Fibroblast of lung (primary cell): ENCODE measurements at regions not wholly inside any gene's neighbourhood (a gene's known extent, or its start where the extent isn't known, plus 50 kb on each side); places are given as distances from the start of the nearest gene placed in this dataset.

Experiments
- DNase-seq, 2 donors: peaks; one replicate each; pipeline versions ENCODE4 v3.0.0 to v3.0.0-alpha.2; 2010; ENCODE audit warnings: low read depth in 2 of 2
- H2AFZ ChIP-seq: 2 replicates; pipeline ENCODE4 v1.5.1; 2012; ENCODE audit warnings: low read length, control low read depth, inconsistent platforms
- H3K27ac ChIP-seq: 2 replicates; pipeline ENCODE4 v1.5.1; 2011; ENCODE audit warnings: low read length, control low read depth; ENCODE audit not compliant: insufficient read depth
- H3K27me3 ChIP-seq: 2 replicates; pipeline ENCODE4 v1.5.1; 2011; ENCODE audit warnings: mild to moderate bottlenecking, low read length; ENCODE audit not compliant: control insufficient read depth, insufficient read depth
- H3K36me3 ChIP-seq: 2 replicates; pipeline ENCODE4 v1.5.1; 2011; ENCODE audit warnings: low read length; ENCODE audit not compliant: control insufficient read depth, insufficient read depth
- H3K4me1 ChIP-seq: 2 replicates; pipeline ENCODE4 v1.5.1; 2011; ENCODE audit warnings: low read length; ENCODE audit not compliant: control insufficient read depth, insufficient read depth; ENCODE audit errors: extremely low read depth
- H3K4me2 ChIP-seq: 2 replicates; pipeline ENCODE4 v1.5.1; 2011; ENCODE audit warnings: low read length, control low read depth; ENCODE audit not compliant: insufficient read depth; ENCODE audit errors: extremely low read depth
- H3K4me3 ChIP-seq, 4 experiments: fragments of 200-600 bp in 1 of 4; sonication (generic) in 1 of 4; replicated peaks in 1 of 4; 2 replicates each; pipeline ENCODE4 v1.5.1; 2011 to 2016; ENCODE audit warnings: low read length in 4 of 4, low read depth in 3 of 4, mild to moderate bottlenecking in 3 of 4, control low read depth in 2 of 4, inconsistent platforms in 1 of 4, mixed read lengths in 1 of 4; ENCODE audit not compliant: insufficient read depth in 1 of 4; ENCODE audit errors: control extremely low read depth in 1 of 4
- H3K79me2 ChIP-seq: 2 replicates; pipeline ENCODE4 v1.5.1; 2012; ENCODE audit warnings: mild to moderate bottlenecking, low read length, inconsistent platforms; ENCODE audit not compliant: control insufficient read depth, insufficient read depth
- H3K9ac ChIP-seq: 2 replicates; pipeline ENCODE4 v1.5.1; 2011; ENCODE audit warnings: mild to moderate bottlenecking, low read length, control low read depth; ENCODE audit not compliant: insufficient read depth
- H3K9me3 ChIP-seq: 2 replicates; pipeline ENCODE4 v1.5.1; 2012; ENCODE audit warnings: low read depth, low read length; ENCODE audit not compliant: control insufficient read depth, insufficient read depth
- H4K20me1 ChIP-seq: 2 replicates; pipeline ENCODE4 v1.5.1; 2011; ENCODE audit warnings: low read length; ENCODE audit not compliant: control insufficient read depth, insufficient read depth; ENCODE audit errors: extremely low read depth
- EZH2 ChIP-seq: IDR thresholded peaks from 2 replicates; pipeline ENCODE4 v1.5.1; 2012; ENCODE audit warnings: low read length, control low read depth, mild to moderate bottlenecking; ENCODE audit errors: missing control alignments
- TF ChIP-seq, protein P1 (sequence below), 2 donors: IDR thresholded peaks in 1 of 2; conservative IDR thresholded peaks in 1 of 2; 1 replicate in 1 of 2; 2 replicates in 1 of 2; pipeline ENCODE4 v1.5.1; 2011 to 2012; ENCODE audit warnings: low read length in 2 of 2, control low read depth in 1 of 2, inconsistent platforms in 1 of 2, low read depth in 1 of 2, mild to moderate bottlenecking in 1 of 2

DNA sequence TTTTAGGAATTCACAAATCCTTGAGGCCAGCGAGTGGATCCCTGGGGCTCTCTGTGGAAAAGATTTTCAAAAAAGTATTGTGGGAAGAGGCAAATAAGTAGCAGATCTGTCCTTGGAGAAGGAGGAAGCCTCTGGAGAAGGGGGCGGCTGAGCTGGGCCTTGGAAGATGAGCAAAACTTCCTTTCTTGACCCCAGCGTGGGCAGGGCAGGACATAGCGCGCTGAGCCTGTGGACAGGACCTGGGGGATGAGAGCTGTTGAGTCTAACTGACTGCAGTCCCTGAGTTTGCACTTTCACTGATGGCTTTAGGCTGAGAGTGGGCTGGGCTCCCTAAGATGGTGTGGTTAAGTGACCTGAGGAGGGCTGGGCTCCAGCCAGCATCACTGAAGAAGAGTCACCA is 170.2 kb upstream of the GALNT2 start:
- H3K27ac ChIP-seq: no peak overlapping the region
- H3K27me3 ChIP-seq: no peaks in the 10 kb centered on the region
- no peak overlapping the region for H3K4me2 ChIP-seq
- H4K20me1 ChIP-seq: no peaks in the 10 kb centered on the region
- H3K9ac ChIP-seq: no peak overlapping the region
- no peak overlapping the region for H3K4me3 ChIP-seq
- H2AFZ ChIP-seq: no peak overlapping the region
- no peaks in the 10 kb centered on the region for H3K36me3 ChIP-seq
- no peaks in the 10 kb centered on the region for H3K4me1 ChIP-seq
- H3K79me2 ChIP-seq: no peaks in the 10 kb centered on the region
- H3K9me3 ChIP-seq: no peaks in the 10 kb centered on the region
- DNase-seq: no peak
- TF ChIP-seq EZH2: no peak
- TF ChIP-seq, protein P1, sequence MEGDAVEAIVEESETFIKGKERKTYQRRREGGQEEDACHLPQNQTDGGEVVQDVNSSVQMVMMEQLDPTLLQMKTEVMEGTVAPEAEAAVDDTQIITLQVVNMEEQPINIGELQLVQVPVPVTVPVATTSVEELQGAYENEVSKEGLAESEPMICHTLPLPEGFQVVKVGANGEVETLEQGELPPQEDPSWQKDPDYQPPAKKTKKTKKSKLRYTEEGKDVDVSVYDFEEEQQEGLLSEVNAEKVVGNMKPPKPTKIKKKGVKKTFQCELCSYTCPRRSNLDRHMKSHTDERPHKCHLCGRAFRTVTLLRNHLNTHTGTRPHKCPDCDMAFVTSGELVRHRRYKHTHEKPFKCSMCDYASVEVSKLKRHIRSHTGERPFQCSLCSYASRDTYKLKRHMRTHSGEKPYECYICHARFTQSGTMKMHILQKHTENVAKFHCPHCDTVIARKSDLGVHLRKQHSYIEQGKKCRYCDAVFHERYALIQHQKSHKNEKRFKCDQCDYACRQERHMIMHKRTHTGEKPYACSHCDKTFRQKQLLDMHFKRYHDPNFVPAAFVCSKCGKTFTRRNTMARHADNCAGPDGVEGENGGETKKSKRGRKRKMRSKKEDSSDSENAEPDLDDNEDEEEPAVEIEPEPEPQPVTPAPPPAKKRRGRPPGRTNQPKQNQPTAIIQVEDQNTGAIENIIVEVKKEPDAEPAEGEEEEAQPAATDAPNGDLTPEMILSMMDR (conservative IDR thresholded peaks at IDR 0.05 in 1 of 2, IDR thresholded peaks at IDR 0.05 in 1 of 2; ENCODE audit: low read depth in 1 of 2, low read length in 2 of 2): no peak

DNA sequence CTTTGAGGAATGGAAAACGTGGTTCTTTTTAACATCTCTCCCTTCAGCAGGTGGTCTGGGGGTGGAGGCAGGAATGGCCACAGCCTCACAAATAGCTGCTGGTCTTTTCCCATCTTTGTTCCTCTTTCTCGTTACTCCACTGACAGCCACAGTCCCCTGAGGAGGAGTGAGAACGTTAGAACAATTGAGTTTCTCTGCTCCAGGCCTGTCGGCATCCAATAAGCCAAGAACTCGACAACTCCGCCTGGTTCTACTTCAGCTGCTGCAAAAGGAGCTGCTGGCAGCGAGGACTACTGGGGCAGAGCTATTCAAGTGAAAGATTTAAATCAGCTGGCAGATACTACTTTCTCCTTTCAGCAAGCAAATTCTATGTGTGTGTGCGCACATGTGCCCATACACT is 169.5 kb upstream of the GALNT2 start:
- Histone ChIP-seq H2AFZ (no peak overlapping the region), H3K9ac (no peak overlapping the region), H3K36me3 (no peaks in the 10 kb centered on the region), H4K20me1 (no peaks in the 10 kb centered on the region), H3K79me2 (no peaks in the 10 kb centered on the region), H3K27me3 (no peaks in the 10 kb centered on the region), H3K4me3 (no peak overlapping the region), H3K9me3 (no peaks in the 10 kb centered on the region), H3K4me2 (no peak overlapping the region), H3K27ac (no peak overlapping the region), H3K4me1 (no peaks in the 10 kb centered on the region)
- no peak for DNase-seq
- TF ChIP-seq EZH2: no peak
- TF ChIP-seq, protein P1 (conservative IDR thresholded peaks at IDR 0.05 in 1 of 2, IDR thresholded peaks at IDR 0.05 in 1 of 2; ENCODE audit: low read depth in 1 of 2, low read length in 2 of 2): no peak

DNA sequence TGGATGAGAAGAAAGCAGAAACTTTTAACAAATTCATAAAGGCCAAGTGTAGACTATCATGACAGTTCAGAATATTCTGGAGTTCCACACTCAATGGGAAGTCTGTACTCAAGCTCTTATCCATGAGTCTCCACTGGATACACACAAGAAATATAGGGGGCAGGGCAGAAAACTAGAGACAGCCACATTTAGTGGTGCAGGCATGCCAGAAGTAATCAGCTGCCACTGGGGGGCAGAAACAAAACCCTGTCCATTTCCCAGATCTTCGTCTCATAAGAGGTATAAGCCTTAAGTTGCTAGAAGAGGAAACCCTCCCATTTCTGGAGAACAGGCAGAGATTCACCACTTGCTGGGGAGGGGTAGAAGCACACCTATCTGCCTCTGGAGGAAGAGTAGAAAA is 166.8 kb upstream of the GALNT2 start:
- Histone ChIP-seq H3K27ac (no peak overlapping the region), H3K4me3 (no peak overlapping the region), H3K9ac (no peak overlapping the region), H3K36me3 (no peaks in the 10 kb centered on the region), H3K4me2 (no peak overlapping the region), H2AFZ (no peak overlapping the region), H3K27me3 (no peaks in the 10 kb centered on the region), H4K20me1 (no peaks in the 10 kb centered on the region), H3K79me2 (no peaks in the 10 kb centered on the region), H3K4me1 (no peaks in the 10 kb centered on the region), H3K9me3 (no peaks in the 10 kb centered on the region)
- TF ChIP-seq, protein P1 (conservative IDR thresholded peaks at IDR 0.05 in 1 of 2, IDR thresholded peaks at IDR 0.05 in 1 of 2; ENCODE audit: low read depth in 1 of 2, low read length in 2 of 2): no peak
- TF ChIP-seq EZH2: no peak
- DNase-seq: no peak
